Islet precursor cell (in vitro differentiated cells): ENCODE measurements at regions not wholly inside any gene's neighbourhood (a gene's known extent, or its start where the extent isn't known, plus 50 kb on each side); places are given as distances from the start of the nearest gene placed in this dataset.
A peak's percentile ranks its signal among the peaks of the same experiment; 100 is the strongest.
"Not testable (repeated sequence)": the region's sequence is repeated elsewhere in the genome, so short reads cannot be mapped to it uniquely, and the experiment has no call there.

Experiments used
- DNase-seq: peaks from one replicate; pipeline ENCODE4 v3.0.0-alpha.2; 2018

GRCh38 chr3:195970873-195971272 is 62.5 kb upstream of the TNK2 start:
- DNase-seq = not testable (repeated sequence)

GRCh38 chr3:195969838-195970776 is 61.8 kb upstream of the TNK2 start:
- DNase-seq = not testable (repeated sequence)

- not testable (repeated sequence) for DNase-seq
Measured at GRCh38 chr3:195969341-195969740, 61.0 kb upstream of the TNK2 start.

- DNase-seq = not testable (repeated sequence)
Measured at GRCh38 chr3:195968104-195968503, 59.8 kb upstream of the TNK2 start.

- DNase-seq = not testable (repeated sequence)
Measured at GRCh38 chr3:195967387-195967720, 59.0 kb upstream of the TNK2 start.

- not testable (repeated sequence) for DNase-seq
Measured at GRCh38 chr3:195966563-195967386, 58.4 kb upstream of the TNK2 start.

- DNase-seq = not testable (repeated sequence)
Measured at GRCh38 chr3:195965217-195965616, 56.9 kb upstream of the TNK2 start.

GRCh38 chr3:195964318-195965107 is 56.2 kb upstream of the TNK2 start:
- DNase-seq = peak; percentile 44

- DNase-seq = not testable (repeated sequence)
Measured at GRCh38 chr3:195962222-195962621, 53.9 kb upstream of the TNK2 start.

GRCh38 chr3:195960971-195961775 is 52.8 kb upstream of the TNK2 start:
- peak; percentile 43 for DNase-seq

- not testable (repeated sequence) for DNase-seq
Measured at GRCh38 chr3:195960164-195960563, 51.8 kb upstream of the TNK2 start.

- not testable (repeated sequence) for DNase-seq
Measured at GRCh38 chr3:195959367-195960157, 51.2 kb upstream of the TNK2 start.

GRCh38 chr3:195958736-195959135 is 50.4 kb upstream of the TNK2 start:
- DNase-seq = peak; percentile 32
